Colon (tissue), 2 donors: ENCODE measurements at regions not wholly inside any gene's neighbourhood (a gene's known extent, or its start where the extent isn't known, plus 50 kb on each side); places are given as distances from the start of the nearest gene placed in this dataset.

ENCODE experiments used
- FAIRE-seq: peaks from 2 replicates; lab custom pipeline; 2012; peaks lifted over from hg19 to GRCh38; lab: Jason Lieb, UNC
- donor health status: control.
- donor health status: control.

DNA sequence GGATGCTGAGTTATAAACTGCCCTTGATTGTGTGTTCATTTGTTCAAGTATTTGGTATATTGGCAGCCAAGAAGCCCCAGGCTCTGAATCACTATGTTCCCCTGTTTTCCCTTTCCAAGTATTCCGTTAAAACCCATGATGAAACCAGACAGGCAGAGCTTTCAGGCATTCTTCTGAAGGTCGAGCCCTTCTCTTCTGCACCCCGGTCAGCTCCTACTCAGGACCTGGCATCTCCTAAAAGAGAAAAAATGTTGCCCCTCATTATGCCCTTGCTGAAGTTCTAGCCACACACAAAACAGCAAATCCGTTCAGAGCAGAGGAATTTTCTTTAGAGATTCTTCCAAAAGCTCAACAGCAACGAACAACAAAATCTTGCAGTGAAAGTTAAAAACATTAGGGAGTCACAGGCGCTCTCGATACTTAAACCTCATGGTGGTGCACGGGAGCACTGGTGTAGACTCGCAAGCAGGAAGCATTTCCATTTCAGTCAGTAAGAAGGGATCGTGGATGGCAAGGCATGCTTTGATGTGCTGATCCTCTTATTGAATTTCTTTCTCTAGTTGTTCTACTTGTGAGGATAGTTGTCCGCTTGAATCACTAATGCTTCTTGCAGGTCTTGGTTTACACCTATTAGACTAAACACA is 264.9 kb downstream of the SKIDA1 start:
- FAIRE-seq, result no peak

DNA sequence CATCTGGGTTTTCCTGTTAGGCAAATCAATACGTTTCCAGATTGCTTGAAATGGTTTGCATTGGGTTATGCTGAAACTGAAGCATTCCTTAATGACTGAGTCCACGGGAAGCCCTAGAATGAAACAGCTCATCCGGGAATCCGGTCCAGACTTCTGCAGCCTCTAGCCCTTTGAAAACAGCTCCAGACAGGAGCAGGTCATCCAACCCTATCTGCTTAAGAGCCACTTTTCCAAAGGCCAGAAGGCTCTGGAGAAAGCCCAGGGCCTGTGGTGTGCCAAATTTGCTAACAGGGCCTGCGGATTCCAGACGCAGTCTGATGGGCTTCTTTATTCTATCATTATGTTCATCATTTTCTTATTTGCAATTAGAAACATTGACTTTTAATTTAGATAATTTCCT is 265.4 kb downstream of the SKIDA1 start:
- no peak for FAIRE-seq

DNA sequence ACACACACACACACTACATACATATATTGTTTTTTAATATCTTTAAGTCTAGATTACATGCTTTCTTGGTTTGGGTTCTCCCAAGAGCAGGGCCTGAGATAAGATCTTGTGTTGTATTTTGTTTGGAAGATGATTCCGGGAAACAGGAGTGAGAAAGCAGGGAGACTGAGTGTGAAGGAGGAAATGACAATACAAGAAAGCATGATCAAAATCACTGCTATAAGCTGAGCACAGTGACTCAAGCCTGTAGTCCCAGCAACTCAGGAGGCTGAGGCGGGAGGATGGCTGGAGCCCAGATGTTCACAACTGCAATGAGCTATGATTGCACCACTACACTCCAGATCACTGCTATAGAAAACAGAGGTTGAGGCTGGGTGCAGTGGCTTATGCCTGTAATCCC is 267.6 kb downstream of the SKIDA1 start:
- FAIRE-seq, result no peak

DNA sequence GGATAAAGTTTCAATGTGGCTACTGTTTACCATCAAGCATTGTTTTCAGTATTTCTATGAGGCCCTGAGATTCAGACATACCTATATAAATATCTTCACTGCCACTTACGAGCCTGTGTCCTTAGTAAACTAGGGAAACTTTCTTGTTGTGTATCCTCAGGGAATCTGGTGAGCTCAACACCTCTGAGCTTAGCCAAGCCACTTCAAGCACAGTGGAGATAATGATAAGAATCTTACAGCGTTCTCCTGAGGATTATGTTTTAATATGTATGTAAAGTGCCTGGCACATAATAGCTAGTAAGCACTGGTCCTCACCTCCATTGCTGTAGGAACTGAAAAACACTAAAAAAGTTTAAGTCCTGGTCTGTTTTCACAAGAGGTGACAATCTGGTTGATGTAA is 268.3 kb downstream of the SKIDA1 start:
- FAIRE-seq, result no peak

DNA sequence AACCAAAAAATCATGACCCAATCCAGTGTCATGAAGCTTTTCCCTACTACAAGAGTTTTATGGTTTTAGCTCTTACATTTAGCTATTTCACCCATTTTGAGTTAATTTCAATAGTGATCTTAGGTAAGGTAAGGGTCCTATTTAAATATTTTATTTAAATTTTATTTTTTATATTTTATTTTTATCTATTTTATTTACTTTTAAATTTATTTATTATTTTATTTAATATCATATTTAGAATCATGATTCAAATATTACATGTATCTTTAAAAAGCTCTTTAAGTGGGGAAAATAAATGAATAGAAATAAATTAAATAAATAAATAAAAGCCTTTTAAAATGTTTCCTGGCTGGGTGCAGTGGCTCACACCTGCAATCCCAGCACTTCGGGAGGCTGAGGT is 276.0 kb downstream of the SKIDA1 start:
- FAIRE-seq, result peak; percentile 21

DNA sequence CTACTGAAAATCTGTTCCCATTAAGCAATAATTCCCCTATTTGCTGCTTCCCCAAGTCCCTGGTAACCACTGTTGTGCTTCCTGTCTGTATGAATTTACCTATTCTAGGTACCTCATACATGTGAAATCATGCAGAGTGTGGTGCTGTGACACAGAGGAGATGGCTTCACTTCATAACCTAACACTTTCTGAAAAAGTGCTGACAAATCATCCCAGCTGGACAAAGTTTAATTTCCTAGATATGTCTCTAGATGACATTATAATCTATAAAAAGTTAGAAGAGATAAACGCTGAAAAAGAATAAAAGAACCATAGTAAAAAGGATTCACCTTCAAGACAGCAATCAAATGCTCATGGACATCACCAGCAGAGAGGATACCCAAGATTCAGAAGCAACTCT is 277.9 kb downstream of the SKIDA1 start:
- FAIRE-seq, result no peak

DNA sequence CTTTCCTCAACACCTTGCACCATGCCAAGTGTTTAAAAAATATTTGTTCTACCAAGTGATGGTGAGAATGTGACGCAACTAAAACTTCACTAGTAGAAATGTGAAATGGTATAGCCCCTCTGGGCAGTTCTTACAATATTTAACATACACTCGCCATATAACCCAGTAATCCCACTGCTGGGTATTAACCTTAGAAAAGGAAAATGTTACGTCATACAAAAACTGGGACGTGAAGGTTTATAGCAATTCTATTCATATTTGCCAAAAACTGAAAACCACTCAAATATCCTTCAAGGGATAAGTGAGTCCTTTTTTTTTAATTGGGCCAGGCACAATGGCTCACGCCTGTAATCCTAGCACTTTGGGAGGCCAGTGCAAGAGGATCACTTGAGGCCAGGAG is 279.3 kb downstream of the SKIDA1 start:
- FAIRE-seq, result no peak

DNA sequence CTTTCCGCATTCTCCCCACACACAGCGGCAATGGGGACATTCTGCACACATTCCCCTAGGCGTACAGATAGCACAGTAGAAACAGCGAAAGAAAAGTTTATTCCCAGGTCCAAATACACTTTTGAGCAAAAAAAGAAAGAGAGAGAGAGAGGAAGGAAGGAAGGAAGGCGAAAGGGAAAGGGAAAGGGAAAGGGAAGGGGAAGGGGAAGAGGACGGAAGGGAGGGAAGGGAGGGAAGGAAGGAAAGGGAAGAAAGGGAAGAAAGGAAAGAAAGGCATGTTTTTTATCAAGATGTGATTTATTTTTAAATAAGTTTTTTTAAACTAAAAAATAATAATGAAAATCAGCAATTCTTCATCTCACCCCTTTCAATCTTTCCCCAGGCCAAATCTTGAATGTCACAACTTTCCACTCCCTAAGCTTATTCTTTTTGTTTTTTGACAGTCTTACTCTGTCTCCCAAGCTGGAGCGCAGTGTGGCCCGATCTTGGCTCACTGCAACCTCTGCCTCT is 281.7 kb downstream of the SKIDA1 start:
- FAIRE-seq, result no peak

DNA sequence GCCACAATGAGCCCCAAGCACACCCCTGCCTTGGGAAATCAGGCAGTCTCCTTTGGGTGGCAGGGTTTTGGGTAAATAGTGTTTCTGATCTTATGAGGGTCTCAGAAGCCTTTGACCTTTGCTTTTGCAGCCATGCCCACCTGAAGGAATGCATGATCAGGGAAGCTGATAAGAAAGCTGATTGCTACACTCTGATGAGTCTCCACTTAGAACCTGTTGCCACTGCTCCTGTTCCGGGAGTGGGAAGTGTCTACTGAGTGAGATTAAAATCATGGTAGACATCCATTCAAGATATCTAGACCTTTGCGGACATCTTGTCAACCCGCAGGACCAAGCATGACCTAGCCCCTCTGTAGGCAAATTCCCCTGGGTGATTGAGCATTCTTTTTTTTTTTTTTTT is 282.6 kb downstream of the SKIDA1 start:
- no peak for FAIRE-seq

DNA sequence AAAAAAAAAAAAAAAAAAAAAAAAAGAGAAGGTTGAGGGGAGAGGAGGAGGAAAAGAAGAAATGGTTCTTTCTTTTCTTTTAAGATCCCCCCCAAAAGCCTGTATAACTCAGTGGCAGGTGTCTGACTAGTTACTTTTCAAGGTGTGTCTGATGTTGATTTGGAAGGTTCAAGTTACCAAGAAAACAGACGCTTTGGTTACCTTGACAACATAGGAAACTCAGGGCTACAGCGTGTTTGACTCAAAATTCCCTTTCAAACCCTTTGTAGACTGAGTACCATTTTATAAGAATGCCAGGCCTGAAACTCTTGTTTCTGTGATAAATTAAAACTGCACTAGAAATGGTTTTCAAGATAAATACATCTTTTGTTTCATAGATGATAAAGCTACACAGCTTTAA is 286.8 kb downstream of the SKIDA1 start:
- FAIRE-seq, result no peak

DNA sequence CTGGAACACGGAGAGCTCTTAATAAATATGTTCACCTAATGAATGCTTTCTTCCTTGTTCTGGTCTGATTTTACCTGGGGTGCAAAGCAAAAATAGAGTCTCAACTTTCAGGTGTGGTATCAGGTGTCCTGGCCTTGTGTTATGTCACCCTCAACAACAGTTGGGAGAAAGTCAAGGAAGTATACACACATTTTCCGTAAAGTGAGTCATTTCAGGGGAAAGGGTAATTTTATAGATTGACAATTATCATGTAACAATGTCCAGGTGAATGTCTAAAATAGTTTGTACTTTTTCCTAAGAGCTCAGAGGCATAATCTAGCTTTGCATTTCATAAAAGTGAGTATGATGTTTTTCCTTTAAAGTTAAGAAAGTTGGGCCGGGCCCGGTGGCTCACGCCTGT is 287.4 kb downstream of the SKIDA1 start:
- no peak for FAIRE-seq

DNA sequence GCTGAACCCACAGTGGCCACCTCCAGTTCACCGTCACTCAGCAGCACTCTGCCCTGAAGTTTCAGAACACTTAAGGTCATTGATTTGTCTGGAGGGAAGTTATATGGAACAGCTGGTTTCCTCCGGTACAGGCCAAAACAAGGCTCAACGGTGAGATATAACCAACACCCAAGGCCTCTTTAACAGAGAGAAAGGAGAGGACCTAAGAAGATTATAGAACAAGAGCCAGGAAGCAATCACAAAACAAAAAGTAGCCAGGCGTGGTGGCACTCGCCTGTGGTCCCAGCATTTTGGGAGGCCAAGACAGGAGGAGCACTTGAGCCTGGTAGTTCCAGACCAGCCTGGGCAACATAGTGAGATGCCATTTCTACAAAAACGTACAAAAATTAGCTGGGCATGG is 290.7 kb downstream of the SKIDA1 start:
- FAIRE-seq, result no peak

DNA sequence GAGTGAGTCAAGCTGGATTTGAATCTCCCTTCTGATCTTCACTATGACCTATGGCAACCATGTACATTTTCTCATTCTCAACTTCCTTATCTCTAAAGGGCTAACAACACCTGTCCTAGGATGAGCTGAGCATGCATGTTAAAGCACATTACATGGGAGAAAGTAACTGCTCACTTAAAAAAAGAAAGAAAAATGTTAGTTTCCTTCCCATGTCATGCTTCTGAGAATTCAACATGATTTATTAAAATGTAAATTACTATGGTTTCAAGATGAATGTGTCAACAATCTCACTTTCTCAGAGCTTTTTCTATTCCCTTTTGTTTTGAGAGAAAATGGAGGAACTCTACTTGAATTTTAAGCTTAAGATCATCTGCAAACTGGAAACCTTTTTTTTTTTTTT is 295.3 kb downstream of the SKIDA1 start:
- no peak for FAIRE-seq

DNA sequence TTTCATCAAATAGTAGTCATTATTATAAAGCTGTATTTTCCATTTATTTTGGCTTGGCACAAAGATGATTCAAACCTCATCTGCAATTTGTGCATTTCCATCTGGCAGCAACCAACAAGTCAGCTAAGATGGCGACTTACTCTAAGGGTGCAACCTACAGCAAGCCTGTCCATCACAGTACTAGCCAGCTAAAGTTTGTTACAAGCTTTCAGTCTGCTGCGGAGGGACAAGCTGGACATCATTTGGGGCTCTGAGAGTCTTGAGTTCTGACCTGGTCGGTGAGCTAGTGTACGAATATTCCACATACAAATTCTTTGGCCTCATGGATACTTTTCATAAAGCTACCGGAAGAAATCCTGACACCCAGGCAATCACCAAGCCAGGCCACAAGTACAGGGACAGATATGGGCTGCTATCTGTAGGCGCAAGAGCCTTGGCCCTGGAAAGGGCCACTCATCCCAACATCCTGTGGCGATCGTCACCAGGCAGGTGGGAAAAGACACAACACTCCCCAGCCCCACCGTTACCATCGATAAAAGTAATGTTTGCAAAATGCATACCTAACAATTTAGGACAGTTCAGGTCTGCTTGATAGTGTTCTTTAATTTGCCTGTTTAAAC is 307.6 kb downstream of the SKIDA1 start:
- FAIRE-seq, result no peak

DNA sequence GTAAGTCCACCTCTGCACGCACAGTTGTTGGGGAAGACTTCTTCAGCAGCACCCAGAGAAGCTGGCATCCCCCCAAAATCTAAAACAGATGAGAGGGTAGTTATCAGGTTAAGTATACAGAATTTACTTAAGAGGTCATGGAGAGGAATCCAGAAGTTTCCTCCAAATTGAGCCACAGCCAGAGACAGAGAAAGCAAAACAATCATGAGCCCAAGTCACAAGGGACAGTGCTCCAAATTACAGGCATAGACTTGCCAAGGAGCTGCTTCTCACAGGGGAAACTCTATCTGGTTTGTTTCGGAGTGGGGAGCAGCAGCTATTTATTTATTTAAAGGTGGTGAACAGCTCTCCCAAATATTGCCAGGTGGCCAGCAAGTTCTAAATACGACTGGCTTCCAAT is 308.4 kb downstream of the SKIDA1 start:
- no peak for FAIRE-seq

DNA sequence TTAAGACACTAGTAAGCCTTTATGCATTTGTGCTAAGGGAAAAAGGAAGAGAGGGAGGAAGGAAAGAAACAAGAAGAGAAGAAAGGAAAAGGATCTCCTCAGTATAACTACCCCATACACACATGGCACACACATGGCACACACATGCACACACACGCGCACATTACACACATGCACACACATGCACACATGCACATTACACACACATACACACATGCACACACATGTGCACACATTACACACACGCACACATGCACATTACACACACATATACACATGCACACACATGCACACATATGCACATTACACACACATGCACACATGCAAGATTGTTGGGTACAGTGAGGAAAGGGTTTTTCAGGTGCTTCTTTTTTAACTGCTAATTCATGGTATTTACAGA is 311.2 kb downstream of the SKIDA1 start:
- FAIRE-seq, result no peak

DNA sequence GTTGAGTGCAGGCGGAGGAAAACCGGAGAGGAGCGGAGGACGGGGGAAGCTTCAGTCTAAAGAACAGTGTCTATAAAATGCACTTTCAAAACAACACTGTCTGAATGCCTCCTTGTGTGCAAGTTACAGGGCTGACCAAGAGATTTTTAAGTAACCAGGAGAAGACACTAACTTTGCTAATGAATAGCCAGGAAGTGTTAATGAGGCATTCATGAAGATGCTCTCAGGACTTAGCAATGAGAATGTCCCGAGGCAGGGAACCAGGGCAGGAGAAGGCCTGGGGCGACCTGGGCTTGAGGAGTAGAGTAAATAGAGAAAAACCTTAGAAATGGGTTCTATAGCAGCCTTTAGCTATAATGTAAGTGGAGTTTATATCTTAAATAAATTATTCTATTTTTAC is 312.1 kb downstream of the SKIDA1 start:
- FAIRE-seq, result no peak

DNA sequence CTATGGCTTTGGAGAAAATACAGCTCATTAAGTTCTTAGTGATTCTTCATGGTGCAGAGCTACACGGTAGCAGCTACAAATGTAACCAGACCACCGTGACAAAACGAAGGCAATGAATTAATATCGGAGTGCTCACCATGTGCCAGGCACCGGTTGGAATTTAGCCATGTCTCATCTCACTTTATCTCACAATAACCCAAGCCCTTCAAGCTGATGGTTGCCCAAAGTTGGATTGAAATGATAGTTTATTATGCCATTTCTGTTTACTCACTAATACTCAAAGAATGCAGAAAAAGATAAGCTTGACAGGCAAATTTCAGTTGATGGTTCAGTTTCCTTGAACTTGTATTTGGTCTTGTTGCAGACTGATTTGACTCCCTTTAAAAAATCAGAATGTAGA is 312.6 kb downstream of the SKIDA1 start:
- FAIRE-seq, result no peak

DNA sequence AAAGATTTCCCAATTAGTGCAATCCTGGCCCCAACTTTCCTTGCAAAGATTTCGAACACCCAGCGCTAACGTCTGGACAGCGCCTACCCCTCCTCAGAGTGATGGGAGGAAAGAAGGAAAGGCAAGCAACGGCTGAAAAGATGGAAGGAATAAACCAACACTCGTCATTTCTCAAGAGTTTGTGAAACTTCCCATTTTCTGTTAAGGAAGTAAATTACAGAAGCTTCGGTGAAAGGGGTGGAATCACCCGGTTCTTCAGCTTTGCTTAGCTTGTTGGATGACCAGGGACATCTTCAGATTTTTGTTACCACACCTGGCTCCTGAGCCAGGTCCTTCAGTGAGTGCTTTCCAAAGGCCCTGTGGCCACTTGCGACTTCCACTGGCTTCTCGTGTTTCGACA is 313.1 kb downstream of the SKIDA1 start:
- FAIRE-seq, result no peak

DNA sequence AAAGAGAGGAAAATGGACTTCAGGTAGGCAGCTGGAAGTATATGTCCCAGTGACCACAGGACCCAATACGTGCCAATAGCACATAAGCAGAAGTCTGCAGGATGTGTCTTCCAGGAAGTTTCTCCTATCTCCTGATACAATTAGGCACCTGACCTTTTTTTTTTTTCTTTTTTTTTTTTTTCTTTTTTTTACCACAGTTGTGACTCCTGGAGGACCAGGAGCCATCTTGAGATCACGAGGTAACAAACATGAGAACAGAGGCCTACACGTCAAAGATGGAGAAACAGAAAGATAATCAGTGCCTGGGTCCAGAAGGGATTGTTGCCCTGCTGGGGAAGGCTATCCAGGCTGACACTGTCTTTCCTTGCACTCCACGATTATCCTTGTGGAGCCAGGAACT is 312.4 kb upstream of the NEBL start:
- no peak for FAIRE-seq

DNA sequence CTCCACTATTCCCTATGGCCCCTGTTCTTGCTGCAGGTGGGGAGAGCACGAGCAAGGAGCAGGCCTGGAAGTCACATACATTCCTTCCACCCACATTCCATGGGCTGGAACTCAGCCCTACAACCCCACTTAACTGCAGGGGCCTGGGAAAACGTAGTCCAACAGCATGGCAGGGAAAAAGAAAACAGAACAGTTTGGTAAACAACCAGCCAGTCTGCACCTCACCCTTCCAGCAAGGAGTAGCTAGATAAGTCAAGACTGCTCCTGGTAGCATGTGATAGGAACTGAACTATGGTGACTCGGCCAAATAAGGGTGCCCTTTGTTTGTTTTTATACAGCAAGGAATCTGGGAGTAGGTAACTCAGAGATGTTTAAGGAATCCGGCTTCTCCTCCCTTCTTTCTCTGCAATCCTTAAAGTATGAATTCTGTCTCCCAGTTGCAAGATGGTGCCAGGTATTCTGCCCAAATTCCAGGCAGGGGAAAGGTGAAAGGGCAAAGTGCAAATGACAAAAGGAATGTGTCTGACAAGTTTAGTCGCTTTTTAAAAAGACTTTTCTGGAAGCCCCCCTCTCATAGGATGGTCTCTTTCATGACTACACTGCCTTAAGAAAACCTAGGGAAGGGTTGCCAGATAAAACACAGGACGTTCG is 311.7 kb upstream of the NEBL start:
- FAIRE-seq, result no peak

DNA sequence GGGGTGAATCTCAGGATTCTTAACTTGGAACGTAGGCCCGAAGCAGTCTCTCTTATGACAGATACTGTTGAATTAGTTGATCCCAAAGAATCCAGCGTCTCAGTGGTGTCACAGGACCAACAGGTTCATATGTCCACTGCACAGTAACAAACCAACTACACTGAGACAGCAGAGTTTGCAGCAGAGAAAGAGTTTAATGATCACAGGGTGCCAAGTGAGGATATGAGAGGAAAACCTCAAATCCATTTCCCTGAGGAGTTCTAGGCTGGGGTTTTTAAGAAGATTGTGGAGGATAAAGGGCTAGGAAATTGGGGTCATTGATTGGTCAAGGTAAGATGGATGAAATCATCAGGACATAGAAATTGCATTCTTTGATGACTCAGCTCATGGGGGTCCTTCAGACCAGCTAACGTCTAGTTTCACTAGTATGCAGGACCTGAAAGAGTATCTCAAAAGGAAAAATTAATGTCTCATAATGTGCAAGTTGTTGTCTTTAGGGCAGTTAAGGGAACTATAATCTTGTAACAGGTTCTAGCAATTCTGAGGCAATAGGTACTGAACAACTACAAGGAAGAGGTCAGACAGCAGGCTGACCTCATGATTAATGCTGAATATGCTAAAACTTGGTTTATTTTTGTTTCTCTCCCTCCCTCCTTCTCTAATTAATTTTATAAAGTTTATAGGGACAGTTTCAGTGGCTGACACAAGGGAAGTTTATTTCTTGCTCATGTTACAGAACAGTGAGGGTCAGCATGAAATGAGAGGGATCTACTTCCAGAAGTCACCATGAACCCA is 310.9 kb upstream of the NEBL start:
- no peak for FAIRE-seq

DNA sequence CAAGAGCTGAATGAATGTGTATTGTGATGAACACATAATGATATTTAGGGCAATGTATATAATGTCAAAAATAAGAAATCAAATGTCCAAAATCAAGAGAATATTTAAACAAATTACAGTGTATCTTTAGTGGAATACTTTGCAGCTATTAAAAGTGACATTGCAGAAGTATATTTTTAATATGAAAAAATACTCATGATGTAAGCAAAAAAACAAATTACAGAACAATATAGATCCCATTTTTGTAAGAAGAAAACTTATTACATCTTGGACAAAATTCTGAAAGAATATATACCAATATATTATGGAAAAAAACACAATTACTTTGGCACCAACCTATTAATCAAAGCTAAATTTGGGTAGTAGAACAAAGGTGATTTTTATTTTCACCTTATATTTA is 308.2 kb upstream of the NEBL start:
- FAIRE-seq, result no peak
